ENCODE measurements at regions not wholly inside any gene's neighbourhood (a gene's known extent, or its start where the extent isn't known, plus 50 kb on each side); places are given as distances from the start of the nearest gene placed in this dataset.

DNA sequence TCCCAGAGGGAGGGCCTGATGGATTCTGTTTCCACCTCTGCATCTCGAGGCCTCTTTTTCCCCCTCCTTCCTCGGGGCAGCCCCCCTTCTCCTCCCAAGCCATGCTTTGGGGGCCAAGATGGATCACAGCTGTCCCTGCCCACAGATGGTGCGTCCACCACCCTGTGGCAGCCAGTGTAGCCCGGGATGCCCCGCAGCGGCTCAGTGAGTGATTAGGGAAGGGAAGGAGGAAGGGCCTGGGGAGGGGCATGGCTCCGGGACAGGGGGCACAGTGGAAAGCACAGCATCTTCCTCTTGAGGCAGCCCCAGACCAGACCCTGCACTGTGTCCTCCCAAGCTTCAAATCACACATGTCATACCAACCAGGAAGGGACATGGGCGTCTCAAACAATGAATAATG is 622.4 kb downstream of the MATN1 start:
- TF ChIP-seq TOX (CRISPR knock-in tag; IDR thresholded peaks at IDR 0.05; ENCODE audit: borderline replicate concordance), result no peak
- TF ChIP-seq PPARA (CRISPR knock-in tag; IDR thresholded peaks at IDR 0.05; ENCODE audit: borderline replicate concordance), result no peak
- no peak for TF ChIP-seq CSDC2 (CRISPR knock-in tag; IDR thresholded peaks at IDR 0.05)
- TF ChIP-seq, protein P1, sequence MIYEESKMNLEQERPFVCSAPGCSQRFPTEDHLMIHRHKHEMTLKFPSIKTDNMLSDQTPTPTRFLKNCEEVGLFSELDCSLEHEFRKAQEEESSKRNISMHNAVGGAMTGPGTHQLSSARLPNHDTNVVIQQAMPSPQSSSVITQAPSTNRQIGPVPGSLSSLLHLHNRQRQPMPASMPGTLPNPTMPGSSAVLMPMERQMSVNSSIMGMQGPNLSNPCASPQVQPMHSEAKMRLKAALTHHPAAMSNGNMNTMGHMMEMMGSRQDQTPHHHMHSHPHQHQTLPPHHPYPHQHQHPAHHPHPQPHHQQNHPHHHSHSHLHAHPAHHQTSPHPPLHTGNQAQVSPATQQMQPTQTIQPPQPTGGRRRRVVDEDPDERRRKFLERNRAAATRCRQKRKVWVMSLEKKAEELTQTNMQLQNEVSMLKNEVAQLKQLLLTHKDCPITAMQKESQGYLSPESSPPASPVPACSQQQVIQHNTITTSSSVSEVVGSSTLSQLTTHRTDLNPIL (CRISPR knock-in tag; IDR thresholded peaks at IDR 0.05; ENCODE audit: low read depth), result no peak
- TF ChIP-seq, protein P2, sequence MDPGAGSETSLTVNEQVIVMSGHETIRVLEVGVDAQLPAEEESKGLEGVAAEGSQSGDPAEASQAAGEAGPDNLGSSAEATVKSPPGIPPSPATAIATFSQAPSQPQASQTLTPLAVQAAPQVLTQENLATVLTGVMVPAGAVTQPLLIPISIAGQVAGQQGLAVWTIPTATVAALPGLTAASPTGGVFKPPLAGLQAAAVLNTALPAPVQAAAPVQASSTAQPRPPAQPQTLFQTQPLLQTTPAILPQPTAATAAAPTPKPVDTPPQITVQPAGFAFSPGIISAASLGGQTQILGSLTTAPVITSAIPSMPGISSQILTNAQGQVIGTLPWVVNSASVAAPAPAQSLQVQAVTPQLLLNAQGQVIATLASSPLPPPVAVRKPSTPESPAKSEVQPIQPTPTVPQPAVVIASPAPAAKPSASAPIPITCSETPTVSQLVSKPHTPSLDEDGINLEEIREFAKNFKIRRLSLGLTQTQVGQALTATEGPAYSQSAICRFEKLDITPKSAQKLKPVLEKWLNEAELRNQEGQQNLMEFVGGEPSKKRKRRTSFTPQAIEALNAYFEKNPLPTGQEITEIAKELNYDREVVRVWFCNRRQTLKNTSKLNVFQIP (CRISPR knock-in tag; IDR thresholded peaks at IDR 0.05; ENCODE audit: borderline replicate concordance, low read depth), result no peak
- no peak for TF ChIP-seq ZFP30 (CRISPR knock-in tag; IDR thresholded peaks at IDR 0.05)
- no peak for TF ChIP-seq BACH2 (CRISPR knock-in tag; IDR thresholded peaks at IDR 0.05; ENCODE audit: borderline replicate concordance)
- TF ChIP-seq, protein P3, sequence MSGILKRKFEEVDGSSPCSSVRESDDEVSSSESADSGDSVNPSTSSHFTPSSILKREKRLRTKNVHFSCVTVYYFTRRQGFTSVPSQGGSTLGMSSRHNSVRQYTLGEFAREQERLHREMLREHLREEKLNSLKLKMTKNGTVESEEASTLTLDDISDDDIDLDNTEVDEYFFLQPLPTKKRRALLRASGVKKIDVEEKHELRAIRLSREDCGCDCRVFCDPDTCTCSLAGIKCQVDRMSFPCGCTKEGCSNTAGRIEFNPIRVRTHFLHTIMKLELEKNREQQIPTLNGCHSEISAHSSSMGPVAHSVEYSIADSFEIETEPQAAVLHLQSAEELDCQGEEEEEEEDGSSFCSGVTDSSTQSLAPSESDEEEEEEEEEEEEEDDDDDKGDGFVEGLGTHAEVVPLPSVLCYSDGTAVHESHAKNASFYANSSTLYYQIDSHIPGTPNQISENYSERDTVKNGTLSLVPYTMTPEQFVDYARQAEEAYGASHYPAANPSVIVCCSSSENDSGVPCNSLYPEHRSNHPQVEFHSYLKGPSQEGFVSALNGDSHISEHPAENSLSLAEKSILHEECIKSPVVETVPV (CRISPR knock-in tag; IDR thresholded peaks at IDR 0.05), result no peak
- TF ChIP-seq OSR1 (CRISPR knock-in tag; IDR thresholded peaks at IDR 0.05), result no peak
- no peak for TF ChIP-seq TCF4 (CRISPR knock-in tag; IDR thresholded peaks at IDR 0.05; ENCODE audit: borderline replicate concordance)
- TF ChIP-seq ZFP3 (CRISPR knock-in tag; IDR thresholded peaks at IDR 0.05), result no peak
- no peak for TF ChIP-seq RARB (CRISPR knock-in tag; IDR thresholded peaks at IDR 0.05)
- TF ChIP-seq ZNF8 (CRISPR knock-in tag; IDR thresholded peaks at IDR 0.05), result no peak
